ENCODE measurements at regions not wholly inside any gene's neighbourhood (a gene's known extent, or its start where the extent isn't known, plus 50 kb on each side); places are given as distances from the start of the nearest gene placed in this dataset.

DNA sequence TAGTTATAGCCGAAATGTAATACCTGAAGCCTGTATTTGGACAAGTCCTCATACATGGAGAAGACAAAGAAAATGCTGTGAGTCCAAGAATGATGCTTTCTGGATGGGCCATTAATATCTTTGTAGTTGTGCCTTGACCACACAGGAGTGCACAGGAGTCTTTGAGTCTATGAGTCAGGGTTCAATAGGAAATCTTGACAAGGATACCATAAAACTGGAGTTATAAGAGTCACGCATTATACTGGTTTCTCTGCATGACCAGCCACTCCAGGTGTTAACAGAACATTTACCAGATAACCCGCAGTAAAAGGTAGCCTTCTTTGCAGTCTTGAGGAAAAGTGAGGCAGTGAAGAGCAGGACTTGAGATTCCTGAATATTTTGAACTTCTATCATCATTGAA lies 464.6 kb upstream of the PKN2 start:
- DNase-seq (ENCODE audit: low read depth) = no peak

DNA sequence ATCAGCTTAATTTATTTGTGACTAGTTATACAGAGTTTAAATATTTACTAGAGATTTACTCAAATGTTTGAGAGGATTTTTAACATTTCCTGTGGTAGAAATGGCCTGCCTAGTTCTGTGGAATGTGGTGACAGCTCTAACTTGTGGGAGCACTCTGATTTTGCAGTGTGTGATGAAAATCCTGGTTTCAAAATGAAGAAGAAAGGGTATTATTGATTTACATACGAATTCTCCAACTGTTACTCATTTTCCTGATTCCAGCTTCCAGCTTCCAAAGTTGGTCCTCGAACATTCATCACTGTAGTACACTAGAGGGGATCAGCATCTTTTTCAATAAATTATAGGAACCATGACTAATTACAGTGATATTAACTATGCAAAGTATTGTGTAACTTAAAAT lies 462.7 kb upstream of the PKN2 start:
- no peak for DNase-seq (ENCODE audit: low read depth)

DNA sequence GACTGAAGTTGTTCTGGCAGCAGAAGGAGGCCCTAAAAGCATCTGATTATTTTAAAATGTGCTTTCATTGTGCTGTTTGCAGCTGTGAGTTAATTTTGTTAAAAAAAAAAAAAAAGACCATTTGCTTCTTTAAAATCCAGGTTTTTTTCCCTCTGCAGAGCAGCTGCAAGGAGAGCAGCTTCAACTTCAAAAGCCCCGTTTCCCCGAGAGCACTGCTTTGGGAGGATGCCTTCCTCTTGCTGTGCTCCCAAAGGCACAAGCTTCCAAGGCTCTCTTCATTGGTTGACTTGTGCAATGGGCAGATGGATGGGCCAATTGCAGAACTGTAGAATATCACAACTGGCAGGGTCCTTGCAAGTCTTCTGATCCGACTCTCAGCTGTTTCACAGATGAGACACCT lies 459.2 kb upstream of the PKN2 start:
- no peak for DNase-seq (ENCODE audit: low read depth)

DNA sequence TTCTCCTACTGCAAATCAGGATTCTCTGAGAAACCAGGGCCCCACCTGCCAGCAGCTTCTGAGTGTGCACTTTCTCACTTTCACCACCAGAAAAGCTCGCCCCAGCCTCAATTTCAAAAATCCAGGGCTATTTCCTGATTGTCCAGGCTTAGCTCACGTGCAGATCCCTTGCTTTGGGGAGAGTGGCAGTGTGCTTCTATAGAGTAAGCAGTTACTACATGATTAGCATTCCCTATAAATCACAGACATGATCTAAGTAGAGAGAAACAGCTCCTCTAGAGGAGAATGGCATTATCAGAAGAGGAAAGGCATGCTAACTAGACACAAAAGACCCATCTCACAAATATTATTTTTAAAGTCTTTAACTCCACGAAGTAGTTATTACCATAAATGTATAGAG lies 456.0 kb upstream of the PKN2 start:
- DNase-seq (ENCODE audit: low read depth) = no peak

DNA sequence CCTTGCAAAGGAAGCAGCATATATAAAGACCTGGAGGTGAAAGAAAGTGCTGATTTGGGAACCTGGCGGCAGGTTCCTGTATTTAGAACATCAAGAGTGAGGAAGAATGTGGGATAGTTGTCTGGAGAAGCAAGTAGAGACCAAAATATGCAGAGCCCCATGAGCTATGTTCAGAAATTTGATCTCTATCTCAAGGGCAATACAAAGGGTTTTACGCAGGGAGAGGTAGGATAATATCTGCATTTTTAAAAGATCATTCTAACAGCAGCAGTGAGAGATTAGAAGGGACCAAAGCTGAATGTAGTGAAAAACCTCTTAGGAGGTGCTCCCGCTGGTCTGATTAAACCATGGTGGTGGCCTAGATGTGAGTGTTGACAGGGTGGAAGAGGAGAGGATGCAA lies 453.9 kb upstream of the PKN2 start:
- DNase-seq (ENCODE audit: low read depth) = no peak

DNA sequence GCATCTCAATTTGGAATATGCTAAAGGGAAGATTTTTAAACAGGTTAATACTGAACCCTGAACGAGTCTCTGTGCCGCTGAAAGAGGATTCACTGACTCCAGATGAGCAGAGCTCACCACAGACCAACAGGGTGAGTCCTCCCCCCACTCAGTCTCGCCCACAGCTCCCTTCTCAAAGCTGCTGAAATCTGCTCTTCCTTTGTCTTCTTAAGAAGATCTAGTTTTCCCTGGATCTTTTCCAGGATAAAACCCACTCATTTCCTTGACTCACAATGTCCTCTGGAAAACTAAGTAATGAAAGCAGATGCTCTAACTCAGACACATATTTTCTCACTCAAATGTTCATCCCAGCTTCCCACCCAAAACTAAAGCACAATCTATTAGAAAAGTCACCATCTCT lies 447.0 kb upstream of the PKN2 start:
- peak; percentile 2 for DNase-seq (ENCODE audit: low read depth)

DNA sequence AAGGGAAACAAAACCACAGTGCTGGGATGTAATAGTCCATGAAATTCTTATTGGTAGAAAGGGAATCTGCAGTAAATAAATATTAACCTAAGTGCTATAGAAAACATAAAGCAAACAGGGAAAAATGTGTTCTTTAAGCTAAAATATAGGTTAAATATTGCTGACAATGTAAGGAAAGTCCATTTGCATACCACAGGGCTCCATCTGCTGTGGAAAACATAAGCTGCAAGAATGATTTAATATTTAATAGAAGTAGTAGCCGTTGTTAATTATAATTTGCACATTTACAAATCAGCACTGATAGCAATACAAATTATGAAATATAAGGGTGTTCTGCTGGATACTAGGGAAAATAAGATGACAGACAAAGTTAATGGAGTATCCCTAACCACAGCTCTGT lies 444.9 kb upstream of the PKN2 start:
- DNase-seq (ENCODE audit: low read depth) = no peak

DNA sequence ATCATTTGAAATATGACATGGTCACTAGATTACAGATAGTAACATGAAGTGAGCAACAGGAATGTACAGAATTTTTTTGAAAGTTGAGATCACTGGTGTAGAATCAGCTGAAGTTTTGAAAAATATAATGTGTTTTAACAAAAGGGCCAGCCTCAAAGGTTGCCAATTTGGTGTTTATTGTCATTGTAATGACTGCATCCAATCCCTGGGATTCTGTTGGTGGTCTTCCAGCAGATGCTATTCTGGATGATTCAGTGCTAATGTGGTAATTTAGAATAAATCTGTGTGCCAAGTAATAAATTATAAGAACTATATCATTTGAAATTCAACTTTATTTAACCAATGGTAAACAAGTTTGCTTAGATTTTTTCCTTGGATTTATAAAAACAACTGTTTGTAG lies 436.4 kb upstream of the PKN2 start:
- no peak for DNase-seq (ENCODE audit: low read depth)

DNA sequence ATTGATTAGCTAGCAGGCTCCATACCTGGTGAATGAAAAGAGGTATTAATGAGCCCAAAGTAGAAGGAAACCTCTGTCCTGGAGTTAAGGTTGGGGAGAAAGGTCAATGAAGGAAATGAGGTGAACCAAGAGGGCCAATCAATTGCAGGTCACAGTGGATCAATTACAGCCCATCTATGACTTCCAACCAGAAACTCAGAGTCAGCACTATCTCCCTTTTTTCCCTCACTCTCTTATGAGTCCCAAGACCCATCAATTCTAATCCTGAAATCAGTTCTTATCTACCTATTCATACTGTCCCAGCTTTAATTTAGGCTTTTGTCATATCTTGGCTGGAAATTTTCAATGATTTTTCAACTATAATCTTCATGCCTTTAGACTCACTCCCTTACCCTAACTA lies 433.2 kb upstream of the PKN2 start:
- DNase-seq (ENCODE audit: low read depth) = no peak

DNA sequence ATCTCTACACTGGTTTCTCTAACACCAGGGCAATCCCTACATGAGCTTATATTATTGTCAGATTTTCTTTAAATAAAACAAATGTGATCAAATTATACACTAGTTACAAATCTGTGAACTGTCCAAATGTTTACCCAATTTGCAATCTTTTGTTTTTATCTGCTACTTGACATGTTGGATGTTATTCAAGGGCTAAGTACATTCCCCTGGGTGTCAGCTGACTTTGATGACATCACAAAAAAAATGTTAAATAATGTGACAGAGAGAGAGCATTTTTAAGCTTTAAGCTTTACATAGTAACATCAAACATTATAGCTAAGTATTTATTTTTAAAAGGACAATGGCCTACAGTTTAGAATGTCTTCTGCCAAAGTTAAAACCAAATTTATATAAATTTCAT lies 431.3 kb upstream of the PKN2 start:
- DNase-seq (ENCODE audit: low read depth) = no peak

DNA sequence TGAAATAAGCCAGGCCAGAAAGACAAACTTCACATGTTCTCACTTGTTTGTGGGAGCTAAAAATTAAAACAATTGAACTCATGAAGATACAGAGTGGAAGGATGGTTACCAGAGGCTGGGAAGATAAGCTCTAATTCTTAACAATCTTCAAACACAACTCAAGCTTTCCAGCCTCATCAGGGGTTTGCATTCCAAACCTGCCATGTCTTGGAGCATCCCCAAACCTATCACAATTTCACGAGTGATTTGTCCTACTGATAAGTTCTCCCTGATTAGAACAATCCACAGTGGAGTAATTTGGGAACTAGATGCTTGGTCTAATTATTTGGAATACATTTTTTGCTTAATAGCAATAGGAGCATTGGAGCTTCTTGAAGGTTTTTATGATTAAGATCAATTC lies 418.5 kb upstream of the PKN2 start:
- DNase-seq (ENCODE audit: low read depth) = no peak

DNA sequence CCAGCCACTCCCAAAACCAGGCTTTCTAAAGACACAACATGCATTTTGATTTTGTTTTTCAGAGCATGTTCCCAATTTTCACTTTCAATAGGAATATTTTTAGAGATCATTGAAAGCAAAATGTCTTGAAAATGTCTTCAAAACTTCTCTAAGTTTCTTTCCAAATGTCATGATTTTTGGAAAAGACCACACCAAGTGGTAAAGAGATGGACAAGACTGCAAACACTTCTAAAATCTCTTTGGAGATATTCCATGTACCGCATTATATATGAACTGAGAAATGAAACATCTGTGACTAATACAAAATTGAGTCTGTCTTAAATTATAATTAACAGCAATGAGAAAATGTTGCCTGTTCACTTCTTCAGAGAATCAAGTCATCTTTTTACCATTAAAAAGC lies 418.0 kb upstream of the PKN2 start:
- DNase-seq (ENCODE audit: low read depth) = no peak

DNA sequence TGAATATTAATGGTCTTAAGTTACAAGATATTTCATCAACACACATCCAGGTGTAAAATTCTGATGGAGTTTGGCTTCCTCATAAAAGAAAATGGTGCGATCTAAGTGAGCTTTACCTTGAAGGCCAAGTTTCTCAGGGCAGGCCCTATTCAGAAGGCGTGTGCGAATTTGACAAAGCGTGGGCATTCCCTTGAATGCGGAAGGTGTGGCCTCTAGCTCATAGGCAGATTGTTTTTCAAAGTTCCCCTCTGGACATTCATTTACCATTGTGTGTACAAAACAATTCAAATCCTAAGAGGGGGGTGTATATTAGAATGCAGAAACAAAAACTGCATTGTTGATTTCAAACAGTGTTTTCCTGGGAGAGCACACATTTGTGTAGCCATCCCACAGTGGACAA lies 411.9 kb upstream of the PKN2 start:
- DNase-seq (ENCODE audit: low read depth) = no peak

DNA sequence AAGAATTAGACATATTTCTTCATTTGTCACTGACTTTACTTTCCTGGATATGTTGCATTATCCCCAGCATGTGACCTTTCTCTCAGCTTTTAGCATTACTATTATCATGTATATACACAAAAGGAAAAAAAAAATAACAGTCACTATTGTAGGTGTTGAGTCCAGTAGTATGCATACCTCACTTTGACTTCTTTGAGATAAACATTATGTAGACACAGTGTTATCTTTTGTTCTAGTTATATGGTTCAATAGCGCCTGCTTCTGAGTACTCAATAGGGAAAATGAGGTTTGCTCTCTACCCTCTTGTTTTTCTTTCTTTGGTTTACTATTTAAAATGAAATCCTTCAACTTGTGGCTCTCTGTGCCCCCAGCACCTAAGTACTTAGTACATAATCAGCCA lies 409.6 kb upstream of the PKN2 start:
- no peak for DNase-seq (ENCODE audit: low read depth)

DNA sequence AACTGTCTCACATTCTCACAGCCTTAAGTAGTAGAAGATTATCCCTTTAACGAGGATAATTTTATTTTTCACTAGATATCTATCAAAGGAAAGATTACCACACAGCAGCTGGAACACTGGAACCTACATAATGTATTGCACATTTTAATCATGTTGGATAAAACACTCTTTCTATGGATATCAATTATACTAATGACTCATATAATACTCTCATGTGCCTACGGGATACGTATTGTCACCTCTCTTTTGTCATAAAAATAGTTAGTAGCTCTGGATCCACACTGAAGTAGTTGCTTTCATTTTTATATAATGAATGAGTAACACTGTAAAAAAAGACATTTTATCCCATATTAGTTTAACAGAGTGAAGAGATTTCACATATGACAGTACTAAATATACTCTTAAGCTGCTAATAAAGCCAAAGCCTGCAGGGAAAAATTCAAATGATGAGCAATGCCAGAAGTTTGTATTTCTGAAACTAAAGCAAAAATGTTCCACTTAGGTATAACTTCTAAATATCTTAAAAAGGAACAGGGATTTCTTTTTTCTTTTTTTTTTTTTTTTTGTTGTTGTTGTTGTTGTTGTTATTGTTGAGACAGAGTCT lies 408.7 kb upstream of the PKN2 start:
- DNase-seq (ENCODE audit: low read depth) = no peak

DNA sequence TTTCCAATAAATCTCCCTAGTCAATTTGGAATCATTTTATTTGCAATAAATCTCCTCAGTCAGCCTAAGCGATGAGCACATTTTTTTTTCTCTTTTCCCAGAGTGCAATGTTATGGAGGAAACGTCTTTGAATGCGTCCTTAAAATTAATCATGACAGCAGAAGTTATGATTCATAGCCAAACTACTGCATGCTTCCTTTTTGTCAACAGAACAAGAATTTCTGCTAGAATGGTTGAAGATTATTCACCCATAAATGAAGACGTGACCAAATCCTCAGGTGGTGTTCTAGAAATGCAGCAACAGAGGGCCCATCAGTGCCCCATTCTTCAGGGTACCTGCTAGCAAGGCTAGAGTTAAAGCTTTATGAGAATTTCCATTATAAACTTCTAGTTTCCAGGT lies 407.9 kb upstream of the PKN2 start:
- peak; percentile 32 for DNase-seq (ENCODE audit: low read depth)

DNA sequence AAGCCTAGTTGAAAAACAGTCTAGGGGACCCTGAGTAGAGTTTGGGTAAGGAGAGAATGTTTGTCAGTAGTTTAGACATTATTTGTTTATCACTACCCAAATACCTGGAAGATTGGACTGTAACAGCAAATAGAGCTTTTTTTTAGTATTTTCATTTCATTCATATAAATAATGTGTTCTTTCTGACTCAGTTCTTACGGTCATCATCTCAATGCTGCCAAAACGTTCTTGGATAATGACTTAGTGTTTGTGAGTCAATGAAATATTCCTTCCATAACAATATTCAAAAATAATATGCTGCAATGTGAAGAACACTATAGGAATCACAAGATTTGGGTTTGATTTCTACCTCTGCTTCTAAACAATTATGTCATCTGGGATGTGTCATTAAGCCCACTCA lies 400.0 kb upstream of the PKN2 start:
- DNase-seq (ENCODE audit: low read depth) = peak; percentile 19

DNA sequence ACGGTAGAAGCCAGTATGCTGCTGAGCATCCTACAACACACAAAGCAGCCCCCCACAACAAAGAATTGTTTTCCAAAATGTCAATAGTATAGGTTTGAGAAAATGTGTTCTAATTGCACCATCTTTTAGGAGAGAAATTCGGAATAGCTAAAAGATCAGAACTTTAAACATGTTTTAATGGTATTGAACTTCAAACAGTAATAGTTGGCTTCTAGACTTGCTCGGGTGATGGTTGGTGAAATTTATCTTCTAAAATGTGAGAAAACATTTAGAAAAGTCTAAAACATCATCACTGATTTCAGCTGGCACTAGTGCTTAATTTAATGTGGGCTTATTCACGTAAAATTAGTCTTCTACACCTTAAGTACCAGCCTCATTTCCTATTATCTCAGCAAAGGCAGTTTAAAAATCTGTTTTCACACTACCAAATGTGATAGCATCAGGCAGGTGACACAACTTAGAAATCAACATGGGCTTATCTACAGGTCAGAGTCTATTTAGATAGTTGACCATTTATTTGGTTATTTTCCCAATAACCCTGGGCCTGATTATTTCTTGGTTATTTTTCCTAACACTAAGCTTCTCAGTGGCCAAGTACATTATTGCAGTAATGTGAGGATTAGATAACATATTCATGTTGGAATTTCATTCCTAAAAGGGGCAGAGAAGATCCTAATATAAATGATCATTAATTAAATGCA lies 399.3 kb upstream of the PKN2 start:
- no peak for DNase-seq (ENCODE audit: low read depth)

DNA sequence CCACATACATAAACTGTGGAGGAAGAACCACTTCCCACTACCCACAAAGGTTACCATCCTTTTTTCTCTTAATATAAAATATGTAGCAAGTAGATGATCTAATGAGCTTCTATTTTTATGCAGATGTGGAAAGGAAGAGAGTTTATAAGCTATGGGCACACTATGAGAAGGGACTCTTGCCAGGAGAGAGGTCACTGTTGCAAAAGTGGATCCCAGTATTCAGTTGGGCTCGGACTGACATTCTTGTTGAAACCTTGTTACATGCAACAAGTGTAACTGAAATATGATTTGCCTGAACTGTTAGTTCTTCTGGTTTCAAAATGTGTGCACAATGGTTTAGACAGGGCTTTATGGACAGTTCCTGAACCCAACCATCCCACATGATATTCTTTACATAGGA lies 397.4 kb upstream of the PKN2 start:
- peak; percentile 45 for DNase-seq (ENCODE audit: low read depth)

DNA sequence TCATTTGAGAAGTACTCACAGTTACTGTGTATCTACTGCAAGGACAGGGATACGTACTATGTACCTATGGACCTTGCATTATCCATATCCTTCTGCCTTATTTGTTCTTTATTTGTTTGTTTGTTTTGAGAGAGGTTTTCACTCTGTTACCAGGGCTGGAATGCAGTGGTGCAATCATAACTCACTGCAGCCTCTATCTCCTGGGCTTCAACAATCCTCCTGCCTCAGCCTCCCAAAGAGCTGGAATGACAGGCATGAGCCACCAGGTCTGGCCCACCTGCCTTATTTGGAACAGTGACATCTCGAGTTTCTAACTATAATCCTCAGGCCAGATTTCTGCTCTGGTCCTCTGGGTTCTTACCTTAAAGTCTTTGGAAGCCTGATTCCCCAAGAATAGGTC lies 395.5 kb upstream of the PKN2 start:
- DNase-seq (ENCODE audit: low read depth) = no peak

DNA sequence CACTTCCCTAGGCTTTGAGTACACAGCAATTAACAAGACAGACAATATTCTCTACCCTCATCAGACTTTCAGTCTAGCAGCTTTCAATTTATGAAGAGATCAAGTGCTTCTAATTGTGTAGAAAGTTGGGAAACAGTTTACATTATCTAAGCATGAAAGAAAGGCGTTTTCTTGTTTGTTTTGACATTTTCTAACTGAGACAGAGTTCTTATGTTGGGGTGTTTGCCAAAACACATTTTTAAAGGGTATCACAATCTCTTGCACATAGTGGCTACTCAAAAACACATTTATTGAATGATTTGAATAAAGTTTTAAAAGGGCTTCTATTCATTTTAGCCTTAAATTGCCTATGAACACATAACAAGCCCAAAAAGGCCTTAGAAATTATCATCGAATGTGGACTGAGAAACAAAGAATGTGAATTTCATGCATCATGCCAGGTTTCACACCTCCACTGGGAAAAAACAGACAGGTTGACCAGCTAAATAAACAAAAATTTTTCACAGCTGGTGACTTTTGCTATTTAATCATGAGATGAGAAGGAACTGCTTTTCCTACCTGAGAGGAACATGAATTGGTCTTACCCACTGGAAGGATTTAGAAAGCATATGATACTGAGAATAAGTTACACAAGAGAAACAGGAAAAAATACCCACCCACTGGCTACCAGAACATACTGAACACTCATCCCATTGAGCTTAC lies 394.5 kb upstream of the PKN2 start:
- DNase-seq (ENCODE audit: low read depth) = no peak

DNA sequence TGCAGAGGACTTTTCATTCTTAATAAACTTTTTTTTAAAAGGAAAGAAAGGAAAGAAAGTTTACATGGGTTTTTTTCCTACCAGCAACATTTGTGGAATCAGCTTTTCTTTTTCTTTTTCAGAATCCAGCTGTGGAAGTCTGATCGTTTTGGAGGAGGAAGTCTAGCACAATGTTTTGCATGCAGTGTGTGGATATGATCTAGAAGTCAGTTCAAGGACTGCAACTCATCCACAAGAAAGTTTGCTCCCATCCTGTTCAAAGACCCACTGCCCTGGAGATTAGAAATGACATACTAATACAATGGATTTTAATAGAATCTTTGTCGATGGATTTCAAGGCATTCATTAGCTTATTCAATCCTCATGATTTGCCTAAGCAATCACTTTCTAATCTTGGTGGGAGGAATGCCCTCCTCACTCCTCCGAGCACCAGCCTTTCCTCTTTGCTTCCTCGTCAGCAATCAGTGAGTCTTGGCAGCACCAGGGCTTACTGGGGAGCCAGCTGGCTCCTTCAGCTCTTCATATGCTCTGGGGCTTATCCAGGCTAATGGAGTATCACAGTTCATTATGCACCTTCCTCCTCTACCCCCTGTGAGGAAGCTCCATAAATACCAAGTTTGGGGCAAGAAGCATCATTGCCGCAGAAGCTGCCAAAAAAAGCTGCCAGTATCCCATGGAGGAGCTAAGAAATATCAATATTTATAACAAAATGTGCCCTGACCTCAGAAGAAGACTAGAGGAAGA lies 392.3 kb upstream of the PKN2 start:
- no peak for DNase-seq (ENCODE audit: low read depth)

DNA sequence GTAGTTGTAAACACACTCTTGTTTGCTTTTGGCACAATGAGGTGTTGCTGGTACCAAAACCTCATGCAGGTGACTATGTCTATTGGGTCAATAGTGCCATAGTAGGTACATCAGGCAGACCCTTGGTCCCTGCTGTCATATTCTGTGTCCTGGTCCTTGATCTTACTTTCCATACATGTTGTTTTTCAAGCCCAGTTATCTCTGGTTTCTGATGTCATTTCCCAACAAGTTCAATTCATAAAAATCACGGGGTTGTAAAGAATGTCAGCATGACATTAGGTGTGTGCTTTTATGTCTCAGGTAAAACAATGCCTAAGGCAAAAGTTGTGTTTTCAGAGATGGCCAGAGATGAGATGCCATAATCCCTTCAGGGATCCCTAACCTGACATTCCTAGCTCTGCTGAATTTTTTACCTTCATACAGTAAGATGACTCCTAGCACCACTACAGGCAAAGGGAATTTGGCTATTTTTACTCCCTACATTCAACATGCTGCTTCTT lies 390.3 kb upstream of the PKN2 start:
- no peak for DNase-seq (ENCODE audit: low read depth)
